GM18511 (cell line): ENCODE measurements at regions not wholly inside any gene's neighbourhood (a gene's known extent, or its start where the extent isn't known, plus 50 kb on each side); places are given as distances from the start of the nearest gene placed in this dataset.

Source experiments
- ATAC-seq: cut with Tn5 transposase; IDR thresholded peaks from one replicate; pipeline ENCODE4 v1.9.1; 2021; ENCODE audit warnings: mild to moderate bottlenecking, moderate library complexity; ENCODE audit not compliant: unreplicated experiment

DNA sequence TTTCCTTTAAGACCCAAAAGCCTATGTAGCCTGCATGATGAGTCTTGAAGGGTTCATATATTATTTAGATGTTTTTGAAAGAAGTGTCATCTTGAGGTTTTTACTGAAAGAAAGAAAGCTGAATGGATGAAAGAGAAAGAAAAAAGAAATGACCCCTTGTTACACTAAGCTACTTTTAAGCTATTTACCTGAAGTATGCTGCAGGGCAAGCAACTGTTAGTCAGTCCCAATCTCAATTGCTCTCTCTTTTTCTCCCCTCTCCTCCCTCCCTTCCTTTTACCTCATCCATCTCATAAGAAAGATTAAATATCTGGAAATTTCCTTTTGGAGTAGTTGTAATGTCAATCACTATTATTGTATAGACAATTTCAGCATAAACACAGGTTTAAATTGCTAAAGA is 512.4 kb downstream of the TMTC2 start:
- ATAC-seq, result no peak

DNA sequence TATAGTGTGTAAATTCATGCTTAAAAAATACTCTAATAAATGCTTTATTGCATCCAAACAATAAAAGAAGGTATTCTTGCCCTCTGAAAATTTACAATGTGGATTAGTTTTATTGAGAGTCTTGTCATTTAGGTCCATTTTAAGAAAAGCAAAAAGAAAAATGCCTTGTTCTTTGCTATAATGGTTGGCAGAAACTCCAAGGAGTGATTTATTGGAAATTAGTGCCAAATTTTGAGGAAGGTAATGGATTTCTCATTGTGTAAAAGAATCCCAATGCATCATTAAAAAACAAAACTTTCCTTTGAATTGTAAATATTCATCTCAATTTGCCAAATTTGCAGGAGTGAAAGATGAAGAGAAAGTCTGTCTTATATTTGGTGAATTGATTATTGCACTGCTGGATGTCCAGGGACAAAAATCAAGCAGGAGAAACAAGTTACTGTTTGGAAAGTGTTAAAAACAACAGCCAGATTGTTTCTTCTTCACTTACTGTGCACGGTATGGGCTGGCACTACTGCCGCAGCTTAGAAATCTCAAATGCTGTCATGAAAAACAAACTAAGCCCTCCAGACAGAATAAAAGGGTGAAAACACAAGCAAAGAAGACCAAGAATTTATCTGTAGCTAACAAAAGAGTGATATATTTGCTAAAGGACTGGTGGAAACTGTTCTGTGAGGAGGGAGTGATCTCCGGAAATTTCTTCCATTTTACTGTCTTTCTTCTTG is 511.7 kb downstream of the TMTC2 start:
- ATAC-seq, result no peak

DNA sequence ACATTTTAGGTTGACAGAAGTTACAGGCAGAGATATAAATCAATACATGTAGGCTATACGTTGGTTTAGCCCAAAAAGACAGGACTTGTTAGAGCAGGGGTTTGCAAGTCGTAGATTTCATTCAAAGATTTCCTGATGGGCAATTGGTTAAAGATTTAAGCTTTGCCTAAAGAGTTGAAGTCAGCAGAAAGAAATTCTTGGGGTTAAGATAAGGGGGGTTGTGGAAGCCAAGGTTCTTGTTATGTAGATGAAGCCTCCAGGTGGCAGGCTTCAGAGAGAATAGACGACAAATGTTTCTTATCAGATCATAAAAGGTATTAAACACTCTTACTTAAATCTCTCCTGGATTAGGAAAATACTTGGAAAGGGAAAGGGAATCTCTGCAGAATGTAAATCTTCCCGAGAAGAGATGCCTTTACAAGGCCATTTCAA is 510.8 kb downstream of the TMTC2 start:
- ATAC-seq, result no peak

DNA sequence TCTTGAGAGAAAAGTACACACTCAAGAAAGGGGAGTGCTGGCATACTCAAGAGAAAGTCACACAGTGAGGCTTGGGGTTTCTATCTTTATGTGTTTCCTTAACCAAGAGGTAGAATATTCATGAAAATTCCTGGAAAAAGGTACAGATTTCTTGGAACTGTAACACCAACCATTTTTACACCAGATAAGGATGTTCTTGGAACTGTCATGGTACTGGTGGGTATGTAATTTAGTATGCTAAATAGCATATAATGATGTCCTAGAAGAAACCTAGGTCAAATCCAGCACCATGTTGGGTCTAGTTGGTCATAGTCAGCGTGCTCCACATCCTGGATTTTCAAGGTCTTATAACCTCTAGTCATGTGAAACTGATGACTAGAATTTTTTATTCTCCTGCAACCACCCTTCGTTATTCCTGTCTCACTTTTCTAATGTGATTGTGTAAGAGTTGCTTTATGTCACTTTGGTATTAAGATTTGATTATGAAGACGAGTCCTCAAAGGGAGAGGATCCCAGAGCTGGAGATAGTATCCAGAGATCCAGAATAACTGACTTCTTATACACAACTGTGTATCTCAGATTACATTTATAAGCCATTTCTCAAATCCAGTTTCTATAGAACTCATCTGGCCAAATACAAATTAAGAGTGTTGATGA is 510.1 kb downstream of the TMTC2 start:
- no peak for ATAC-seq

DNA sequence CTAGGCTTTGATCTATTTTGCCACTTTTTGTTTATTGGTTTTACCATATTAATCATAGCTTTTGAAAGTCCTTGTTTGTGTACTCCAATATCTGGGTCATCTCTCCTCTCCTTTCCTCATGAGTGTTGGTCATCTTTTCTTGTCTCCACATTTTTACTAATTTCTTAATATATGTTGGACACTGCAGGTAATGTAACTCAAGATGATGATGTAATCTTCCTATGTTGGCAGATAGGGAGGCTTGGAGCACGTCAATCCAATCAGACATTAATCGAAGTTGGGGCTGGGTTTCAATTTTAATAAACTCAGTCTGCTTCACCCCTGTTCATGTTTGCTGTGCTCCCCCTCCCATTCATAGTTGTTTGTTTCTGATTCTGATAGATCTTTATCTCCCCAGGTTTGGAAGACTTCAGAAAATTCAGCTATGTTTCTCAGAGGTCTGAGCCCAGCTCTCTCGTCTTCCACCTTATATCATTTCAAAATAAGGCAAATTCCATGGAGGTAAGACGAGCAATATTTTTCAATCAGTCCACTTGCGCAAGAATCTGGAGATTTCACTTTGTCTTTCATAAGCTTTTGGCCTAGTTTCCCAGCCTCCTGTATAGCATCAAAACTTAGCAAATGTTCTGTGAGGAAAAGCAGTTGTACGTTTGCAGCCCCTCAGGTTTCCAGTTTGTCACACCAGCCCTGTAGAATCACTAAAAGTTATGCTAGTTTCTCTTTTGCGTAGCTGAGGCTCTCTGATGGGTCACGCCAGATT is 504.1 kb downstream of the TMTC2 start:
- ATAC-seq, result no peak

DNA sequence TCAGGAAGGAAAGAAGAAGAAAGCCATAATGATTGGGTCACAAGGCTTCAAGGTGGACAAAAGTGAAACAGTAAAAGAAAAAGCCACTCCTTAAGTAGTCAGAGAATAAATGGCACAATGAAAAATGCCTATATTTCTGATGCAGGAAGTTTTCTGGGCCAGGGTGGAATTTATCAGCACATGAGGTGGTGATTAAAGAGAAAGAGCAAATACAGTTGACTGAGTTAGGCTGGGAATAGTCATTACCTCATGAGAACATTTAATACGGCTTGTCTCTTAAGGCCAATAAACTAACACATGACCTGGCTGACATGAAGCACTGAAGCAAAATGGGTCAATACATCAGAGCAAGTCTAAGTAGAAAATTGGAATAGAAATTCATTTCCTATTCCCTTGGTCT is 499.7 kb downstream of the TMTC2 start:
- ATAC-seq, result no peak

DNA sequence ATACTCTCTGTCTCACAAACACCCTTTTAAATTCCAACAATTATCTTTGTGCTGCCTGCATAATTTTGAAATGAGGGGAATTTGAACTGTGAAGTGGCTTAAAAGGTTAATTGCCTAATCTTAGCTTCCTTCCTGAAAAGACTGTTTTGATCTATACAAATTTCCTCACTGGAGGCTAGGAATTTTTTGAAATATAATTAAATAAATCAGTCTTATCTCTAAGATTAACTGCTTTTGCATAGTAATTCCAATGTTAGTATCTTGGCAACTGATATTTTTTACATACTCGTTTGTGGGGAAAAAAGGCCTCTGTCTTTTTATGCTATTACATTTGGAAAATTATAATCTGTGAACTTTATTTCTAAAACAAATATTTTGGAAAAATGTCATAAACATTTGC is 498.5 kb downstream of the TMTC2 start:
- ATAC-seq, result no peak
